ACC112 (cell line): ENCODE measurements at regions not wholly inside any gene's neighbourhood (a gene's known extent, or its start where the extent isn't known, plus 50 kb on each side); places are given as distances from the start of the nearest gene placed in this dataset.
A peak's percentile ranks its signal among the peaks of the same experiment; 100 is the strongest.
"Not testable (repeated sequence)": the region's sequence is repeated elsewhere in the genome, so short reads cannot be mapped to it uniquely, and the experiment has no call there.

ENCODE experiments used
- H2AFZ ChIP-seq: fragments of 200-600 bp; sonication (generic); one replicate; pipeline ENCODE4 v1.6.0; 2017; ENCODE audit warnings: antibody characterized with exemption, low read length; ENCODE audit not compliant: unreplicated experiment
- H3K27ac ChIP-seq: fragments of 200-600 bp; sonication (generic); 2 replicates; pipeline ENCODE4 v1.5.1; 2014; ENCODE audit warnings: low read depth, mild to moderate bottlenecking, antibody characterized with exemption, low read length, moderate library complexity
- H3K27me3 ChIP-seq: fragments of 200-600 bp; sonication (generic); 2 replicates; pipeline ENCODE4 v1.6.1; 2014; ENCODE audit warnings: mild to moderate bottlenecking, antibody characterized with exemption, low read length, moderate library complexity, mixed read lengths; ENCODE audit not compliant: insufficient read depth
- H3K36me3 ChIP-seq: fragments of 200-600 bp; sonication (generic); 2 replicates; pipeline ENCODE4 v1.6.1; 2016; ENCODE audit warnings: mild to moderate bottlenecking, antibody characterized with exemption, low read length, moderate library complexity, mixed read lengths; ENCODE audit not compliant: insufficient read depth
- H3K4me1 ChIP-seq: fragments of 200-600 bp; sonication (generic); one replicate; pipeline ENCODE4 v1.6.1; 2016; ENCODE audit warnings: low read length, mixed read lengths; ENCODE audit not compliant: insufficient read depth, unreplicated experiment, control insufficient read depth
- H3K4me3 ChIP-seq: fragments of 200-600 bp; sonication (generic); 2 replicates; pipeline ENCODE4 v1.5.1; 2014; ENCODE audit warnings: mild to moderate bottlenecking, low read depth, low read length
- H3K79me2 ChIP-seq: fragments of 200-600 bp; sonication (generic); one replicate; pipeline ENCODE4 v1.6.0; 2016; ENCODE audit warnings: low read length; ENCODE audit not compliant: control insufficient read depth, unreplicated experiment, insufficient read depth

GRCh38 chr1:79262745-79263258 is 256.3 kb upstream of the ADGRL4 start:
- H2AFZ ChIP-seq: peak overlapping the region; percentile 39
- H3K4me1 ChIP-seq: peaks cover 13% of the 10 kb centered on the region
- no peaks in the 10 kb centered on the region for H3K79me2 ChIP-seq
- H3K27me3 ChIP-seq: no peaks in the 10 kb centered on the region
- no peak overlapping the region for H3K27ac ChIP-seq
- H3K4me3 ChIP-seq: no peak overlapping the region
- H3K36me3 ChIP-seq: no peaks in the 10 kb centered on the region

GRCh38 chr1:79259390-79260336 is 253.1 kb upstream of the ADGRL4 start:
- Histone ChIP-seq H3K4me1 (peaks cover 13% of the 10 kb centered on the region), H3K27ac (peak overlapping the region; percentile 19), H2AFZ (no peak overlapping the region), H3K79me2 (no peaks in the 10 kb centered on the region), H3K27me3 (no peaks in the 10 kb centered on the region), H3K36me3 (no peaks in the 10 kb centered on the region), H3K4me3 (no peak overlapping the region)

GRCh38 chr1:79255421-79255820 is 248.9 kb upstream of the ADGRL4 start:
- Histone ChIP-seq H3K36me3 (no peaks in the 10 kb centered on the region), H3K27me3 (no peaks in the 10 kb centered on the region), H3K4me3 (no peak overlapping the region), H2AFZ (no peak overlapping the region), H3K79me2 (no peaks in the 10 kb centered on the region), H3K27ac (no peak overlapping the region), H3K4me1 (peaks cover 5% of the 10 kb centered on the region)

- Histone ChIP-seq H3K79me2 (no peaks in the 10 kb centered on the region), H2AFZ (no peak overlapping the region), H3K4me3 (no peak overlapping the region), H3K36me3 (no peaks in the 10 kb centered on the region), H3K4me1 (no peaks in the 10 kb centered on the region), H3K27ac (no peak overlapping the region), H3K27me3 (no peaks in the 10 kb centered on the region)
Observed at GRCh38 chr1:79252598-79252997, 246.1 kb upstream of the ADGRL4 start.

GRCh38 chr1:79239840-79240239 is 233.3 kb upstream of the ADGRL4 start:
- no peak overlapping the region for H3K4me3 ChIP-seq
- peaks cover 17% of the 10 kb centered on the region for H3K4me1 ChIP-seq
- no peak overlapping the region for H3K27ac ChIP-seq
- no peaks in the 10 kb centered on the region for H3K79me2 ChIP-seq
- H3K27me3 ChIP-seq: no peaks in the 10 kb centered on the region
- no peak overlapping the region for H2AFZ ChIP-seq
- H3K36me3 ChIP-seq: no peaks in the 10 kb centered on the region

GRCh38 chr1:79235301-79236002 is 228.9 kb upstream of the ADGRL4 start:
- peak overlapping the region; percentile 70 for H3K27ac ChIP-seq

GRCh38 chr1:79232818-79233217 is 226.3 kb upstream of the ADGRL4 start:
- no peaks in the 10 kb centered on the region for H3K27me3 ChIP-seq
- no peak overlapping the region for H3K27ac ChIP-seq
- no peaks in the 10 kb centered on the region for H3K36me3 ChIP-seq
- H3K4me3 ChIP-seq: no peak overlapping the region
- peaks cover 28% of the 10 kb centered on the region for H3K4me1 ChIP-seq
- no peak overlapping the region for H2AFZ ChIP-seq
- H3K79me2 ChIP-seq: no peaks in the 10 kb centered on the region

More at GRCh38 chr1:79235301-79236002, 228.9 kb upstream of the ADGRL4 start:
- no peaks in the 10 kb centered on the region for H3K27me3 ChIP-seq
- peak overlapping the region; percentile 48 for H2AFZ ChIP-seq
- H3K4me1 ChIP-seq: peaks cover 28% of the 10 kb centered on the region
- peak overlapping the region; percentile 59 for H3K4me3 ChIP-seq
- H3K79me2 ChIP-seq: no peaks in the 10 kb centered on the region
- no peaks in the 10 kb centered on the region for H3K36me3 ChIP-seq

- not testable (repeated sequence) for H3K36me3 ChIP-seq, H3K27me3 ChIP-seq, H3K4me3 ChIP-seq, H3K79me2 ChIP-seq, H3K27ac ChIP-seq, H2AFZ ChIP-seq
- peaks cover 19% of the 10 kb centered on the region for H3K4me1 ChIP-seq
Observed at GRCh38 chr1:79230751-79231150, 224.2 kb upstream of the ADGRL4 start.

- Histone ChIP-seq H3K36me3 (no peaks in the 10 kb centered on the region), H3K27me3 (no peaks in the 10 kb centered on the region), H3K4me1 (no peaks in the 10 kb centered on the region), H3K79me2 (no peaks in the 10 kb centered on the region), H3K4me3 (no peak overlapping the region), H3K27ac (no peak overlapping the region), H2AFZ (no peak overlapping the region)
Observed at GRCh38 chr1:79226963-79227362, 220.4 kb upstream of the ADGRL4 start.

- H3K79me2 ChIP-seq: no peaks in the 10 kb centered on the region
- no peak overlapping the region for H2AFZ ChIP-seq
- no peak overlapping the region for H3K4me3 ChIP-seq
- no peaks in the 10 kb centered on the region for H3K4me1 ChIP-seq
- H3K27me3 ChIP-seq: no peaks in the 10 kb centered on the region
- no peaks in the 10 kb centered on the region for H3K36me3 ChIP-seq
- H3K27ac ChIP-seq: no peak overlapping the region
Observed at GRCh38 chr1:79224537-79224936, 218.0 kb upstream of the ADGRL4 start.
